ENCODE measurements at regions not wholly inside any gene's neighbourhood (a gene's known extent, or its start where the extent isn't known, plus 50 kb on each side); places are given as distances from the start of the nearest gene placed in this dataset.
"Not testable (repeated sequence)": the region's sequence is repeated elsewhere in the genome, so short reads cannot be mapped to it uniquely, and the experiment has no call there.

DNA sequence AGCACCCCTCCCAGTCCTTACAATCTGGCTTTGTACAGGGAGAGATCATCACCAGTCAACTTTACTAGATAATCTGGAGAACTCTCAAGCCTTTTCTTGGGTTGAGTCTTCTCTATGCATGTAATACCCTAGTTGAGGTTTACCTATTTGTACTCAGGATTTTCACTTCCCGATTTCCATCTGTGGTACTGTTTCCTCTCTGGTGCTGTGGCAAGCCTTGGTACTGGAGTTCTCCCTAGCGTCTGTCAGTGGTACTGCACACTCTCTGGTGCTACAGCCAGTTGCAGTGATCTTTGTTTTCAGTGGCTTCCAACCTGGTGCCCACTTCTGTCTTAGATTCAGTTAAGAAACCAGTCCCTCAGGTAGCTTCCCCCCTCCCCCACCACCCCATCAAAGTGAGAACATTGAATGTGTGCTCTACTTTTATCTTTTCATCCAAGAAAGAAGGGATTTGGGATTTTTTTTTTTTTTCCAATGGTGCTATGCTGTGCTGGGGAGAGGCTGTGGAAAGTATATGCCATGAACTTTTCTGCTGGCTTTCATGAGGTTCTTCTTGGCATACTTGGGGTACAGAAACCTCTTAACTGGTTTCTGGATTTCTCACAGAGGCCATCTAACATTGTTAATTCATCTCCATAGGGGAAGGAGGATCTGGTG lies 69.4 kb upstream of the EVL start:
- Mint-ChIP-seq H3K36me3 (peaks cover 2% of the 10 kb centered on the region), H3K27me3 (peaks cover 10% of the 10 kb centered on the region), H3K4me3 (no peak overlapping the region), H3K4me1 (peaks cover 7 to 9% (median 8%) of the 10 kb centered on the region in 3 donors), H3K9me3 (peaks cover 0 to 1% (median 0%) of the 10 kb centered on the region in 3 donors), H3K27ac (no peak overlapping the region)

DNA sequence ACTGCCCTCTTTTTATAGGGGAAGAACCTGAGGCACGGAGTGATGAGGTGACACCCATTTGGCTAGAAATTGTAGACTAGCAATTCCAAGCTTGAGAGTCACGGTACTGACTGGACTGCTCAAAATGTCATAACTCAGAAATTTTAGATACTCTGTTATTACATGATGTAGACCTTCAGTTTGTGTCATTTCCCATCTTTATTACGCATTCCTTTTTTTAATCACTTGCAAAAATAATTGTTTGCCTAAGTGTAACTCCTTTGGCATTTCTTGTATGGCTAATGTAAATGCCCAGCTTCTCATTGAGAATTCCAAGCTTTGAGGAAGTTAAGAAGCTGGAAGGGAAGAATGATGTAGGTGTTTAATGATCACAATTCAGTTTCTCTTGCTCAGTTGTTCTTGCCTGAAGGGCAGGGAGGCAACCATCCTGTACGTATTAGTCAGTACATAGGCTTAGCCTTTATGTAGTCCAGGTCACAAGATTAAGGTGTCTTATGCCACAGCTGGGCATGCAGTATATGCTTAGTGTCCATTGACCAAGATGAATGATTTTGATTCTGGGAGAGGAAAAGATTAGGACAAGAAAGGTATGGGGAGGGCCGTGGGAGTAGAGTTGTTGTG lies 68.2 kb upstream of the EVL start:
- H3K4me3 Mint-ChIP-seq = peak overlapping the region in 1 of 4 donors; percentile 14
- H3K36me3 Mint-ChIP-seq = peaks cover 2% of the 10 kb centered on the region
- H3K27me3 Mint-ChIP-seq = peaks cover 13% of the 10 kb centered on the region
- peaks cover 0 to 3% (median 2%) of the 10 kb centered on the region in 3 donors for H3K9me3 Mint-ChIP-seq
- no peak overlapping the region for H3K27ac Mint-ChIP-seq
- H3K4me1 Mint-ChIP-seq = peaks cover 7 to 9% (median 8%) of the 10 kb centered on the region in 3 donors

DNA sequence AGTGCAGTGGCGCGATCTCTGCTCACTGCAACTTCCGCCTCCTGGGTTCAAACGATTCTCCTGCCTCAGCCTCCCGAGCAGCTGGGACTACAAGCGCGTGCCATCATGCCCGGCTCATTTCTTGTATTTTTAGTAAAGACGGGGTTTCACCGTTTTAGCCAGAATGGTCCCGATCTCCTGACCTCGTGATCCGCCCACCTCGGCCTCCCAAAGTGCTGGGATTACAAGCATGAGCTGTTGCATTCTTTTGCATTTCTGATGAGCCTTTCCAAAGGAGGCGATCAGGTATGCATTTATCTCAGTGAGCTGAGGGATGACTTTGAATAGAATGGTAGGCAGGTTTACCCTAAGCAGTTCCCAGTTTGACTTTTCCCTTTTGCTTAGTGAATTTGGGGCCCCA lies 64.8 kb upstream of the EVL start:
- H3K36me3 Mint-ChIP-seq, H3K27ac Mint-ChIP-seq: not testable (repeated sequence)
- H3K27me3 Mint-ChIP-seq = peaks cover 12% of the 10 kb centered on the region

DNA sequence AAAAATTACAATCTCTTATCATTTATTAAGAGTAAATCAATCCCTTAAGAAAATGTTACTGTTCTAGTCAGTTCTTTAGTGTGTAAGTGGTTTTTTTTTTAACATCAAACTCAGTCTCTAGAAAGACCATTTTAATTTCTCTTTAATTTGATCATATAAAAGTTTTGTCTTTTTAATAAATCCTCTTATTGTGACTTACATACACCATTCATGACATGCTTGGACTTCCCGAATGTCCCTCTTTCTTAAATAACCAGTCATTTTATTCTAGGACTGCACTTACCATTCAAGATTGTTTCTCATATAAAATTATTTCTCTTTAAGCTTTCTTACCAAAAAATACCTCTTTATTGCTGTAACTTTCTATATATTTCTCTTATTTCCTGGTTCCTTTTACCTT lies 60.8 kb upstream of the EVL start:
- Mint-ChIP-seq H3K27ac (no peak overlapping the region), H3K4me3 (no peak overlapping the region), H3K4me1 (peaks cover 0 to 2% (median 0%) of the 10 kb centered on the region in 3 donors), H3K9me3 (peaks cover 4 to 9% (median 8%) of the 10 kb centered on the region in 3 donors), H3K27me3 (peaks cover 8% of the 10 kb centered on the region), H3K36me3 (peaks cover 2% of the 10 kb centered on the region)

More for the DNA sequence above, 64.8 kb upstream of the EVL start:
- not testable (repeated sequence) for H3K9me3 Mint-ChIP-seq, H3K4me1 Mint-ChIP-seq, H3K4me3 Mint-ChIP-seq

DNA sequence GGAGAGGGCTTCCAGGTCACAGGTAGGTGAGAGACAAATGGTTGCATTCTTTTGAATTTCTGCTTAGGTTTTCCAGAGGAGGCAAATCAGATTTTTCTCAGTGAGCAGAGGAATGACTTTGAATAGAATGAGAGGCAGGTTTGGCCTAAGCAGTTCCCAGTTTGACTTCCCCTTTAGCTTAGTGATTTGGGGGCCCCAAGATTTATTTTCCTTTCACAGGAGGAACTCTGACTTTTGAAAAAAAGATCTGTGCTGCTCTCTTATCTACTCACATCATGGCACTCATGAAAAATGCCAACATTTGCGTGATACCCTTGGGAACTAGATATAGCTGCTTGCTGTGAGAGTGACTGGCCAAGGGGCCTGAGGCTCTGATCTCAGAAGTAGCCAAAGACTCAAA lies 58.0 kb upstream of the EVL start:
- H3K27ac Mint-ChIP-seq = peak overlapping the region in 1 of 3 donors; percentile 11
- H3K9me3 Mint-ChIP-seq = peaks cover 4 to 6% (median 5%) of the 10 kb centered on the region in 3 donors
- H3K36me3 Mint-ChIP-seq = peaks cover 4% of the 10 kb centered on the region
- H3K4me3 Mint-ChIP-seq = no peak overlapping the region
- peaks cover 0 to 2% (median 0%) of the 10 kb centered on the region in 3 donors for H3K4me1 Mint-ChIP-seq
- peaks cover 4% of the 10 kb centered on the region for H3K27me3 Mint-ChIP-seq

DNA sequence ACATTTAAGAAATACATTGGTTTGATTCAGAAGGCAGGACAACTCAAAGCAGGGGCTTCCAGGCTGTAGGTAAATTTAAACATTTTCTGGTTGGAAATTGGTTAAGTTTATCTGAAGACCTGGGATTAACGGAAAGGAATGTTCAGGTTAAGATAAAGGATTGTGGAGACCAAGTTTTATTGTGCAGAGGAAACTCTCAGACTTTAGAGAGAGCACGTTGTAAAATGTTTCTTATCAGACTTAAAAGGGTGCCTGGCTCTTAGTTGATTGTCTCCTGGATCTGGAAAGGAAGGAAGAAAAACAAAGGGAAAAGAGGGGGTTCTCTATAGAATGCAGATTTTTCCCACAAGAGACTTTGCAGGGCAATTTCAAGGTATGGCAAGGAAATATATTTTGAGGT lies 55.4 kb upstream of the EVL start:
- H3K4me1 Mint-ChIP-seq, H3K27me3 Mint-ChIP-seq, H3K27ac Mint-ChIP-seq, H3K9me3 Mint-ChIP-seq, H3K36me3 Mint-ChIP-seq, H3K4me3 Mint-ChIP-seq: not testable (repeated sequence)

DNA sequence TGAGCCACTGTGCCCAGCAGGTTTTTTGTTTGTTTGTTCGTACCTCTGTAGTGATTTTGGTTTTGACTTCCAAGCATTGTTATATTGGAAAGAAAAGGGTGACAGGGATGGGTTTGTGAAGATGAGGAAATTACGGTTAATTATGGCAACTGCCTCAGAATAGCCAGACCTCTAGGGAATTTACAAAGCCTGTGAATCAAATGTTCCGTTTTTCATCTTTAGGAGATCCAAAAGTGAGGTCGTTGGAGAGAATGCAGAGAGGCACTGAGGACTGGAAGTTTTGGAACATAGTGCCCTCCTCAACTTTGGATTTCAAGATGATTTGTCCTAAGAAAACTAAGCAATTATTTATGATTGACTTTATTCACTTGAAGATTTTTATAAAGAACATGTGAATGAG lies 54.5 kb upstream of the EVL start:
- Mint-ChIP-seq H3K4me3 (no peak overlapping the region), H3K36me3 (peaks cover 2% of the 10 kb centered on the region), H3K4me1 (peaks cover 0 to 6% (median 3%) of the 10 kb centered on the region in 3 donors), H3K27me3 (peaks cover 4% of the 10 kb centered on the region), H3K27ac (no peak overlapping the region), H3K9me3 (peaks cover 0 to 2% (median 2%) of the 10 kb centered on the region in 3 donors)

DNA sequence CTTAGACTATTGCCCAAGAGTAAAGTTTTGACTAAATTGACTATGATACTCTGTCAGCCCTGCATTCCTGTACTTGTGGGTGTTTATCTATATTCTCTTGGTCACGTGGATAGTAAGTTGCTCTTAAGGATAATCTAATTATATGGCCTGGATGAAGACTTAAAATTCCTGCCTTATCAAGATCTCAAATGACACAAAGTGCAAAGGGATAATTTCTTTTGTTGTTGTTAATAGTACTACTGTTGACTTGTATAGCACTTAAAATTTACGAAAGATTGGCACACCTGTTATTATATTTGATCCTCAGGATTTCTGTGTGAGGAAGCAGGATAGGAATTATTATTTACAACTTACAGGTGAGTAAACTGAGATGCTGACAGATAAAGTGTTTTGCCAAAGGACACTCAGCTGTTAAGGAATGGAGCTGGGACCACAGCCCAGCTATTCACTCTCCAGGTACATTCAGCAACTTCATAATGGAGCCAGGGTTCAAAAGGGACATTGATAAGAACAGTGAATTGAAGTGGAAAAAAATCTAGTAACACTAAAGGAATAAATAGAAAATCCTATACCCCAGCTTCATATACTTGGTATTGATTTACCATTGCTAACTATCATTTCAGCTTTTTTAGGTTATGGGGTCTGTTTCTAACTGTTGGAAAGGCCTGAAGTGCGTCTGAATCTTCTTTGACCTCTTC lies 53.4 kb upstream of the EVL start:
- peaks cover 2% of the 10 kb centered on the region for H3K36me3 Mint-ChIP-seq
- H3K9me3 Mint-ChIP-seq = peaks cover 0 to 2% (median 0%) of the 10 kb centered on the region in 3 donors
- H3K4me1 Mint-ChIP-seq = peaks cover 0 to 6% (median 3%) of the 10 kb centered on the region in 3 donors
- peaks cover 4% of the 10 kb centered on the region for H3K27me3 Mint-ChIP-seq
- H3K27ac Mint-ChIP-seq = no peak overlapping the region
- no peak overlapping the region for H3K4me3 Mint-ChIP-seq

DNA sequence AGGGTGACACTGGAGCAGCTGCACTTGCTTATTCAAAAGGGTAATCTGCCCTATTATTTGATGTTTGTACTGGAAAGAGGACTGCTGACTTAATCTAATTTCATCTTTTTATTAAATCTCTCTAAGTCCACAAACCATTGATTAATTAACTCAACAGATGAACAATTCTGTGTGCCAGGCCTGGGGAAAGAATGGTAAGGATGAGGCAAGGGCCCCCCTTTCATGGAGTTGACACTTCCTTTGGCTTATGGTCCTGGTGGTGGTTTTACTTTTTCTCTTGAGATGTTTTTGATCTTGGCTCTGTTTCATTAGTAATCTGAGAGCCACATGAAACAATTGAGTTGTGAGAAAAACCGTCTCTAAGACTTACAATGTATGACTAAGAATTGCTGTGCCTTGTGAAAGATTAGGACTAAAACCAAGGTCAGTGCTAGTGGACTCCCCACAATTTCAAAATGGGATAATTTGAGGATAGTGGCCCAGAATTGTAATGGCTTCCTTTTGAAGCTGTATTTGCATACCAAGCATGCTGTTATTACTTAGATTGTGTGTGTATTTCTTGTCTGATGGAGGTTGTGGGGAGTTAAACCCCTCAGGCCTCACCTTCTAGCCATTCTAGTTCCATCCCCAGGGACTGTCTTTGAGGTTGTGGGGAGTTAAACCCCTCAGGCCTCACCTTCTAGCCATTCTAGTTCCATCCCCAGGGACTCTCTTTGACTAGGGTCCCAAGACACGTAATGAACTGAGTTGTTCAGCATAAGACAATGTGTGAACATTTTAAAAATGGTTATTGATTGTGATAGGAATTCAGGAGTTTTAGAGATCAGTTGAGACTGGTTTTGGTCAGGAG lies 52.5 kb upstream of the EVL start:
- peaks cover 2% of the 10 kb centered on the region for H3K36me3 Mint-ChIP-seq
- H3K27me3 Mint-ChIP-seq = peaks cover 4% of the 10 kb centered on the region
- H3K9me3 Mint-ChIP-seq = peaks cover 0 to 2% (median 0%) of the 10 kb centered on the region in 3 donors
- peak overlapping the region in 1 of 3 donors; percentile 18 for H3K27ac Mint-ChIP-seq
- peaks cover 0 to 4% (median 3%) of the 10 kb centered on the region in 3 donors for H3K4me1 Mint-ChIP-seq
- H3K4me3 Mint-ChIP-seq = no peak overlapping the region

DNA sequence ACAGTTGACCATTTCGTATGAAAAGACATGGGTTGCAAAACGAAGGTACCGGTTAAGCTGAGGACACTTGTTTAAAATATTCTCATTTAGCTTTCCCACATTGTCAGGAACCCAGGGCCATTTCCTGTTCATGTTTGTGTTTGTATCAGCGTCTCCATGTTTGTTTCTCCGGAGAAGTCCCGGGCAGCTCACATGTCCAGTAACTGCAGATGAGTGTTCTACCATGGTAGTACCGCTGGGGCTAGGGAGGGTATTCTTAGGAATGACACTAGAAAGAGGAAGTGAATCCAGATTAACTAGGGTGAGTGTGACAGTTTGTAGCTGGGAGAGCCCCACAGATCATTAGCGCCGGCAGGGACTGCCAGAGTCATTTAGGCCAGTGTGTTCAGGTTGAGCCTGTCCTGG lies 50.0 kb upstream of the EVL start:
- no peak overlapping the region for H3K4me3 Mint-ChIP-seq
- no peaks in the 10 kb centered on the region for H3K9me3 Mint-ChIP-seq
- peaks cover 0 to 4% (median 3%) of the 10 kb centered on the region in 3 donors for H3K4me1 Mint-ChIP-seq
- no peak overlapping the region for H3K27ac Mint-ChIP-seq
- peaks cover 2% of the 10 kb centered on the region for H3K36me3 Mint-ChIP-seq
- H3K27me3 Mint-ChIP-seq = peaks cover 4% of the 10 kb centered on the region
